AG04450 (cell line): ENCODE measurements at regions not wholly inside any gene's neighbourhood (a gene's known extent, or its start where the extent isn't known, plus 50 kb on each side); places are given as distances from the start of the nearest gene placed in this dataset.
A peak's percentile ranks its signal among the peaks of the same experiment; 100 is the strongest.

Experiments used
- CTCF ChIA-PET: fragments of 300-600, 350-600 bp; formaldehyde crosslinking; extraction: SDS; loops from one replicate; lab custom pipeline; 2022; ENCODE audit warnings: antibody characterized with exemption, inconsistent platforms; lab: Charles Lee
- POLR2A ChIA-PET: fragments of 350-600 bp; formaldehyde crosslinking; extraction: SDS; loops from one replicate; lab custom pipeline; 2021; ENCODE audit warnings: antibody characterized with exemption, inconsistent platforms; lab: Yijun Ruan, JAX
- DNase-seq: peaks from one replicate; pipeline ENCODE4 v3.0.0-alpha.2; 2011; ENCODE audit warnings: low read depth, low spot score
- H3K27ac ChIP-seq: one replicate; pipeline ENCODE4 v1.5.1; 2012; ENCODE audit warnings: low read depth, low read length, control low read depth
- H3K27me3 ChIP-seq: one replicate; pipeline ENCODE4 v1.6.0; 2012; ENCODE audit warnings: low read length; ENCODE audit not compliant: control insufficient read depth, insufficient read depth
- H3K4me3 ChIP-seq: 2 replicates; pipeline ENCODE4 v1.5.1; 2011; ENCODE audit warnings: mild to moderate bottlenecking, low read depth, low read length, control low read depth
- H3K9me3 ChIP-seq: 2 replicates; pipeline ENCODE4 v1.5.1; 2012; ENCODE audit warnings: low read length; ENCODE audit not compliant: control insufficient read depth, insufficient read depth
- TF ChIP-seq, protein P1 (sequence below): IDR thresholded peaks from 2 replicates; pipeline ENCODE4 v1.5.1; 2011; ENCODE audit warnings: low read depth, low read length, control low read depth, inconsistent platforms

- TF ChIP-seq, protein P1, sequence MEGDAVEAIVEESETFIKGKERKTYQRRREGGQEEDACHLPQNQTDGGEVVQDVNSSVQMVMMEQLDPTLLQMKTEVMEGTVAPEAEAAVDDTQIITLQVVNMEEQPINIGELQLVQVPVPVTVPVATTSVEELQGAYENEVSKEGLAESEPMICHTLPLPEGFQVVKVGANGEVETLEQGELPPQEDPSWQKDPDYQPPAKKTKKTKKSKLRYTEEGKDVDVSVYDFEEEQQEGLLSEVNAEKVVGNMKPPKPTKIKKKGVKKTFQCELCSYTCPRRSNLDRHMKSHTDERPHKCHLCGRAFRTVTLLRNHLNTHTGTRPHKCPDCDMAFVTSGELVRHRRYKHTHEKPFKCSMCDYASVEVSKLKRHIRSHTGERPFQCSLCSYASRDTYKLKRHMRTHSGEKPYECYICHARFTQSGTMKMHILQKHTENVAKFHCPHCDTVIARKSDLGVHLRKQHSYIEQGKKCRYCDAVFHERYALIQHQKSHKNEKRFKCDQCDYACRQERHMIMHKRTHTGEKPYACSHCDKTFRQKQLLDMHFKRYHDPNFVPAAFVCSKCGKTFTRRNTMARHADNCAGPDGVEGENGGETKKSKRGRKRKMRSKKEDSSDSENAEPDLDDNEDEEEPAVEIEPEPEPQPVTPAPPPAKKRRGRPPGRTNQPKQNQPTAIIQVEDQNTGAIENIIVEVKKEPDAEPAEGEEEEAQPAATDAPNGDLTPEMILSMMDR, result no peak
- POLR2A ChIA-PET, result no interaction called here
- Histone ChIP-seq H3K4me3 (no peak overlapping the region), H3K9me3 (no peaks in the 10 kb centered on the region), H3K27ac (no peak overlapping the region), H3K27me3 (no peaks in the 10 kb centered on the region)
- no peak for DNase-seq
- CTCF ChIA-PET, result no interaction called here
Observed at GRCh38 chr3:15851735-15852134, 54.0 kb upstream of the ANKRD28 start.

DNA sequence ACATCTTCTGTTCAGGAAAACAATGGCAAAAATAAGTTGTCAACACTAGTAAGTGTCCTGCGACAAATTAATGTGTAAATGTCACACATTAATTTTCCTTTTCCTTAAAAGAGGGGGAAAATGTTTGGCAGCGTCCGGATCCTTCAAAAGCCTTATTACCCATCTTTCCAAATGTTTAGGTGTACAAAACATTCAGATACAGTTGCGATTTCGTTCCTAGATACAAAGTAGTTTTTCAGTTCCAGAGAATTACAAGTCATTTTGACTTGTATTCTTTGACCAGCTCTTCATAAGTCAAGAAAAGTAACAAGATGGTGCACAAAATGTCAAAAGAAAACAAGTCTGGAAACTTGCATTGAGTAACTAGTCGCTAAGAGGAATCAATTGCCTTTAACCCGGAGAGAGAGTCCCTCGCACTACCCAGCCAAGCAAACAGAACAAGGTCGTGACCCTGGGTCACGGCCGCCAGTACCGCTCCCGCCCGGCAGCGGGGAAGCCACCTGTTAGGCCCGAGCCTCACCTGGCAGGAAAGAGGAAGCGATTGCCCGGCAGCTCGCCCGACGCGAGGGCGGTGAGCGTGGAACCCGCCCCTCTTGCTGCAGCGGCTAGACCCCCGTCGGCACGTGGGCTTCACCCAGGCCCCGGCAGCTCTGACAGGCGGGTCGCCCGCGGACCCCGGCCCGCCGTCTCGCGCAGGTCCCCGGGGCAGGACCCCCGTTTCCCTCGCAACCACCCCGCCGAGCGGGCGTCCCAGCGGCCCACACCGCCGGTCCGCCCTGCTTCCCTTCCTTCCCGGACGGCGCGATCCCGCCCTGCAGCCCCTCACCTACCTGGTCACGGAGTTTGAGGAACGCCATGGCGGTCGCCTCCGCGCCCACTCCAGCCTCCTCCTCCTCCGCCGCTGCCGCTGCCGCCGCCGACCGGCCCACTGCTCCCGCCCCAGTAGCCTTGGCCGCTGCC lies 61.0 kb upstream of the ANKRD28 start:
- no peaks in the 10 kb centered on the region for H3K27me3 ChIP-seq
- H3K4me3 ChIP-seq, result peak overlapping the region; percentile 87
- TF ChIP-seq, protein P1, result no peak
- ChIA-PET CTCF (no interaction called here), POLR2A (no interaction called here)
- no peak overlapping the region for H3K27ac ChIP-seq
- no peaks in the 10 kb centered on the region for H3K9me3 ChIP-seq
- no peak for DNase-seq

GRCh38 chr3:15859507-15860013 lies 61.8 kb upstream of the ANKRD28 start:
- Histone ChIP-seq H3K9me3 (no peaks in the 10 kb centered on the region), H3K27me3 (no peaks in the 10 kb centered on the region), H3K27ac (no peak overlapping the region), H3K4me3 (peak overlapping the region; percentile 87)
- POLR2A ChIA-PET, result interaction anchor here (1.3 kb wide), 1 partner anchor 201 kb away, joined by 4 read pairs; no protein-coding TSS in a partner anchor
- CTCF ChIA-PET, result interaction anchor here (0.6 kb wide), 1 partner anchor 103 kb away, joined by 3 read pairs; no protein-coding TSS in a partner anchor
- TF ChIP-seq, protein P1, result no peak
- peak; percentile 20 for DNase-seq

- no peaks in the 10 kb centered on the region for H3K27me3 ChIP-seq
- peak overlapping the region; percentile 60 for H3K27ac ChIP-seq
- peaks cover 3% of the 10 kb centered on the region; the same call in 1 of the 2 replicates for H3K9me3 ChIP-seq
- ChIA-PET POLR2A (interaction anchor here (0.8 to 1.3 kb wide), 4 partner anchors 123 to 318 kb away, joined by 3 to 6 read pairs (median 4); no protein-coding TSS in a partner anchor), CTCF (interaction anchor here (0.6 to 1.2 kb wide), 2 partner anchors 45 to 103 kb away, joined by 3 read pairs; no protein-coding TSS in a partner anchor)
- H3K4me3 ChIP-seq, result peak overlapping the region; percentile 87
- DNase-seq, result peak; percentile 15
- TF ChIP-seq, protein P1, result no peak
Observed at GRCh38 chr3:15860014-15860934, 62.5 kb upstream of the ANKRD28 start.
